ENCODE measurements at regions not wholly inside any gene's neighbourhood (a gene's known extent, or its start where the extent isn't known, plus 50 kb on each side); places are given as distances from the start of the nearest gene placed in this dataset.

GRCh38 chr2:118202707-118203303 lies 114.5 kb downstream of the INSIG2 start:
- CTCF ChIA-PET = interaction anchor here (0.6 to 2.6 kb wide), 10 partner anchors 8 to 657 kb away, joined by 3 to 12 read pairs (median 4); no protein-coding TSS in a partner anchor
- Histone ChIP-seq H3K4me2 (no peak overlapping the region), H3K4me3 (ENCODE audit: low read depth in 2 of 2, low read length in 1 of 2) (peak overlapping the region in 1 of 2 experiments; percentile 38; a peak in 1 of 4 replicates)

More at GRCh38 chr2:118202707-118203303, 114.5 kb downstream of the INSIG2 start:
- Histone ChIP-seq H2AFZ (ENCODE audit: low read depth) (no peak overlapping the region), H3K9me3 (no peaks in the 10 kb centered on the region), H3K9me2 (no peaks in the 10 kb centered on the region), H3K36me3 (replicated peaks in 1 of 2; ENCODE audit: control insufficient read depth in 1 of 2, insufficient read depth in 2 of 2, low read length in 1 of 2) (no peaks in the 10 kb centered on the region), H3F3A (replicated peaks; ENCODE audit: insufficient read depth) (no peaks in the 10 kb centered on the region), H4K20me1 (ENCODE audit: insufficient read depth) (no peaks in the 10 kb centered on the region), H3K4me1 (ENCODE audit: control insufficient read depth in 1 of 2, insufficient read depth in 2 of 2, low read depth in 1 of 2, low read length in 1 of 2) (no peaks in the 10 kb centered on the region), H3K27ac (ENCODE audit: low read depth in 2 of 2, low read length in 1 of 2) (no peak overlapping the region), H3K27me3 (ENCODE audit: insufficient read depth) (peaks cover 16% of the 10 kb centered on the region; the same call in 1 of the 2 replicates), H3K9ac (no peak overlapping the region), H3K79me2 (ENCODE audit: insufficient read depth) (no peaks in the 10 kb centered on the region)
- WGBS (ENCODE audit: low lambda C conversion rate) = 22% methylated on average over 8 of the region's 8 CpGs
- POLR2A ChIA-PET = no interaction called here
- DNase-seq = peak; percentile 54
- TF ChIP-seq IRF3 (IDR thresholded peaks at IDR 0.05; ENCODE audit: low read depth, low read length) (no peak), EP300 (IDR thresholded peaks at IDR 0.05; ENCODE audit: borderline replicate concordance in 1 of 2, low read depth in 1 of 2, low read length in 1 of 2) (no peak), CTCF (IDR thresholded peaks at IDR 0.05) (peak; percentile 87), RAD21 (IDR thresholded peaks at IDR 0.05; ENCODE audit: low read length) (peak; percentile 59), RCOR1 (IDR thresholded peaks at IDR 0.05; ENCODE audit: low read length) (no peak), USF2 (IDR thresholded peaks at IDR 0.05; ENCODE audit: borderline replicate concordance, low read depth, low read length) (no peak), USF1 (IDR thresholded peaks at IDR 0.05; ENCODE audit: borderline replicate concordance, low read depth) (no peak), TCF12 (IDR thresholded peaks at IDR 0.05) (no peak), SIN3A (IDR thresholded peaks at IDR 0.05; ENCODE audit: borderline replicate concordance, low read depth, low read length) (no peak), GATA2 (CRISPR knock-in tag; IDR thresholded peaks at IDR 0.05) (no peak), ZBTB33 (IDR thresholded peaks at IDR 0.05; ENCODE audit: borderline replicate concordance, low read depth) (no peak), EZH2phosphoT487 (IDR thresholded peaks at IDR 0.05; ENCODE audit: borderline replicate concordance, low read depth) (no peak), FOSL2 (IDR thresholded peaks at IDR 0.05; ENCODE audit: borderline replicate concordance, low read depth) (no peak), FOXM1 (IDR thresholded peaks at IDR 0.05; ENCODE audit: low read depth) (no peak), CHD2 (IDR thresholded peaks at IDR 0.05; ENCODE audit: low read length, partially characterized antibody) (no peak), YY1 (IDR thresholded peaks at IDR 0.05; ENCODE audit: low read depth) (no peak), RFX5 (IDR thresholded peaks at IDR 0.05; ENCODE audit: low read length) (no peak), MXI1 (IDR thresholded peaks at IDR 0.05; ENCODE audit: low read depth, low read length) (no peak), FOXJ3 (CRISPR knock-in tag; IDR thresholded peaks at IDR 0.05) (no peak), SMC3 (IDR thresholded peaks at IDR 0.05; ENCODE audit: low read depth, low read length) (peak; percentile 62), MAX (IDR thresholded peaks at IDR 0.05; ENCODE audit: low read depth) (no peak), ELF1 (IDR thresholded peaks at IDR 0.05) (no peak), TEAD4 (IDR thresholded peaks at IDR 0.05; ENCODE audit: borderline replicate concordance, insufficient read depth) (no peak), TAF1 (IDR thresholded peaks at IDR 0.05; ENCODE audit: borderline replicate concordance, low read depth, low read length) (no peak), POLR2AphosphoS5 (IDR thresholded peaks at IDR 0.05; ENCODE audit: low read depth, low read length) (no peak), RXRA (IDR thresholded peaks at IDR 0.05; ENCODE audit: borderline replicate concordance, low read depth) (no peak)
